Neural progenitor cell (in vitro differentiated cells): ENCODE measurements at regions not wholly inside any gene's neighbourhood (a gene's known extent, or its start where the extent isn't known, plus 50 kb on each side); places are given as distances from the start of the nearest gene placed in this dataset.

Experiments used
- DNase-seq: peaks from one replicate; pipeline ENCODE4 v3.0.0-alpha.2; 2016; ENCODE audit warnings: low spot score
- H2AFZ ChIP-seq: fragments of 200-600 bp; sonication (generic); replicated peaks from 2 replicates; pipeline ENCODE4 v1.6.1; 2016; ENCODE audit warnings: antibody characterized with exemption
- H3F3A ChIP-seq: fragments of 200-600 bp; sonication (generic); 2 replicates; pipeline ENCODE4 v1.6.1; 2016; ENCODE audit warnings: antibody characterized with exemption, low read depth
- H3K27ac ChIP-seq: fragments of 200-600 bp; sonication (generic); 2 replicates; pipeline ENCODE4 v1.5.1; 2016; ENCODE audit warnings: mild to moderate bottlenecking
- H3K27me3 ChIP-seq: fragments of 200-600 bp; sonication (generic); 2 replicates; pipeline ENCODE4 v1.6.1; 2016; ENCODE audit warnings: mild to moderate bottlenecking, moderate library complexity
- H3K36me3 ChIP-seq: fragments of 200-600 bp; sonication (generic); 2 replicates; pipeline ENCODE4 v1.5.1; 2016
- H3K4me1 ChIP-seq: fragments of 200-600 bp; sonication (generic); 2 replicates; pipeline ENCODE4 v1.6.1; 2016; ENCODE audit warnings: mixed run types
- H3K4me2 ChIP-seq: fragments of 200-600 bp; sonication (generic); 2 replicates; pipeline ENCODE4 v1.6.1; 2016
- H3K4me3 ChIP-seq: fragments of 200-600 bp; sonication (generic); 2 replicates; pipeline ENCODE4 v1.5.1; 2016
- H3K79me2 ChIP-seq: fragments of 200-600 bp; sonication (generic); 2 replicates; pipeline ENCODE4 v1.6.1; 2016; ENCODE audit warnings: low read depth
- H3K9ac ChIP-seq: fragments of 200-600 bp; sonication (generic); 2 replicates; pipeline ENCODE4 v1.6.1; 2016
- H3K9me3 ChIP-seq: fragments of 200-600 bp; sonication (generic); 2 replicates; pipeline ENCODE4 v1.5.1; 2016; ENCODE audit warnings: low read depth
- H4K20me1 ChIP-seq: fragments of 200-600 bp; sonication (generic); 2 replicates; pipeline ENCODE4 v1.6.1; 2016; ENCODE audit warnings: low read depth
- H3K27ac Mint-ChIP-seq: 3 replicates; pipeline ENCODE4 v1.8.0; 2021; ENCODE audit warnings: mixed read lengths
- H3K27me3 Mint-ChIP-seq: 2 replicates; pipeline ENCODE4 v1.8.0; 2022; ENCODE audit warnings: low read depth, mild to moderate bottlenecking, inconsistent platforms, moderate library complexity, mixed read lengths; ENCODE audit not compliant: insufficient read depth
- H3K36me3 Mint-ChIP-seq: 3 replicates; pipeline ENCODE4 v1.8.0; 2021; ENCODE audit warnings: mixed read lengths
- H3K4me1 Mint-ChIP-seq: 3 replicates; pipeline ENCODE4 v1.8.0; 2021; ENCODE audit warnings: mixed read lengths
- H3K4me3 Mint-ChIP-seq: 3 replicates; pipeline ENCODE4 v1.8.0; 2021; ENCODE audit warnings: mild to moderate bottlenecking, moderate library complexity, mixed read lengths
- H3K9me3 Mint-ChIP-seq: 3 replicates; pipeline ENCODE4 v1.8.0; 2020; ENCODE audit warnings: mixed read lengths
- CTCF ChIP-seq: fragments of 200-600 bp; sonication (generic); IDR thresholded peaks from 2 replicates; pipeline ENCODE4 v1.5.1; 2017; ENCODE audit warnings: antibody characterized with exemption, mild to moderate bottlenecking
- EZH2 ChIP-seq: fragments of 200-600 bp; sonication (generic); IDR thresholded peaks from 2 replicates; pipeline ENCODE4 v1.6.1; 2017; ENCODE audit warnings: antibody characterized with exemption, mild to moderate bottlenecking, moderate library complexity
- EZH2phosphoT487 ChIP-seq: fragments of 200-600 bp; sonication (generic); IDR thresholded peaks from 2 replicates; pipeline ENCODE4 v1.6.1; 2017; ENCODE audit warnings: antibody characterized with exemption

GRCh38 chr5:4831325-4831724, 308.8 kb upstream of the ADAMTS16 start:
- no peak overlapping the region for H3K27ac Mint-ChIP-seq
- TF ChIP-seq EZH2phosphoT487 (no peak), CTCF (no peak)
- Histone ChIP-seq H3K4me1 (no peaks in the 10 kb centered on the region), H3K79me2 (no peaks in the 10 kb centered on the region), H3K36me3 (no peaks in the 10 kb centered on the region), H3K4me2 (no peak overlapping the region), H3K27ac (no peak overlapping the region), H4K20me1 (no peaks in the 10 kb centered on the region), H3K4me3 (no peak overlapping the region), H3K9ac (no peak overlapping the region), H2AFZ (no peak overlapping the region), H3K27me3 (no peaks in the 10 kb centered on the region), H3K9me3 (no peaks in the 10 kb centered on the region), H3F3A (no peaks in the 10 kb centered on the region)
- peaks cover 5% of the 10 kb centered on the region for H3K27me3 Mint-ChIP-seq
- no peak for DNase-seq
- no peaks in the 10 kb centered on the region for H3K9me3 Mint-ChIP-seq
- no peaks in the 10 kb centered on the region for H3K4me1 Mint-ChIP-seq
- no peaks in the 10 kb centered on the region for H3K36me3 Mint-ChIP-seq
- H3K4me3 Mint-ChIP-seq, result no peak overlapping the region

GRCh38 chr5:4832471-4832870, 307.7 kb upstream of the ADAMTS16 start:
- Histone ChIP-seq H3K79me2 (no peaks in the 10 kb centered on the region), H4K20me1 (no peaks in the 10 kb centered on the region), H3K9me3 (no peaks in the 10 kb centered on the region), H3K4me3 (no peak overlapping the region), H3K9ac (no peak overlapping the region), H3K36me3 (no peaks in the 10 kb centered on the region), H3K4me1 (no peaks in the 10 kb centered on the region), H3K27ac (no peak overlapping the region), H3F3A (no peaks in the 10 kb centered on the region), H3K4me2 (no peak overlapping the region), H3K27me3 (no peaks in the 10 kb centered on the region), H2AFZ (no peak overlapping the region)
- Mint-ChIP-seq H3K4me3 (no peak overlapping the region), H3K9me3 (no peaks in the 10 kb centered on the region), H3K27me3 (peaks cover 5% of the 10 kb centered on the region), H3K36me3 (no peaks in the 10 kb centered on the region), H3K4me1 (no peaks in the 10 kb centered on the region), H3K27ac (no peak overlapping the region)
- no peak for TF ChIP-seq CTCF
- no peak for DNase-seq

GRCh38 chr5:4833104-4833738, 306.9 kb upstream of the ADAMTS16 start:
- Mint-ChIP-seq H3K36me3 (no peaks in the 10 kb centered on the region), H3K9me3 (no peaks in the 10 kb centered on the region), H3K4me3 (no peak overlapping the region), H3K4me1 (no peaks in the 10 kb centered on the region), H3K27ac (no peak overlapping the region), H3K27me3 (peaks cover 5% of the 10 kb centered on the region)
- H3K79me2 ChIP-seq, result no peaks in the 10 kb centered on the region
- H2AFZ ChIP-seq, result no peak overlapping the region
- H3K36me3 ChIP-seq, result no peaks in the 10 kb centered on the region
- H4K20me1 ChIP-seq, result no peaks in the 10 kb centered on the region
- H3K9ac ChIP-seq, result no peak overlapping the region
- DNase-seq, result no peak
- no peaks in the 10 kb centered on the region for H3K9me3 ChIP-seq
- H3K4me3 ChIP-seq, result no peak overlapping the region
- no peaks in the 10 kb centered on the region for H3K27me3 ChIP-seq
- no peak overlapping the region for H3K4me2 ChIP-seq
- H3F3A ChIP-seq, result no peaks in the 10 kb centered on the region
- H3K4me1 ChIP-seq, result no peaks in the 10 kb centered on the region
- no peak overlapping the region for H3K27ac ChIP-seq
- TF ChIP-seq EZH2phosphoT487, result no peak
- TF ChIP-seq EZH2, result no peak
- TF ChIP-seq CTCF, result no peak
